ENCODE measurements at regions not wholly inside any gene's neighbourhood (a gene's known extent, or its start where the extent isn't known, plus 50 kb on each side); places are given as distances from the start of the nearest gene placed in this dataset.
A peak's percentile ranks its signal among the peaks of the same experiment; 100 is the strongest.

GRCh38 chr15:62812515-62812835 is 230.1 kb upstream of the TPM1 start:
- Mint-ChIP-seq H3K4me1 (ENCODE audit: low read depth, unreplicated experiment) (peaks cover 35% of the 10 kb centered on the region), H3K9me3 (ENCODE audit: unreplicated experiment) (no peaks in the 10 kb centered on the region), H3K27me3 (ENCODE audit: low read depth, unreplicated experiment) (no peaks in the 10 kb centered on the region), H3K27ac (ENCODE audit: unreplicated experiment) (no peak overlapping the region), H3K4me3 (ENCODE audit: unreplicated experiment) (no peak overlapping the region), H3K36me3 (ENCODE audit: low read depth, unreplicated experiment) (peaks cover 3% of the 10 kb centered on the region)
- Histone ChIP-seq H3K9me3 (ENCODE audit: insufficient read depth, low read depth, low read length) (no peaks in the 10 kb centered on the region), H3K4me2 (ENCODE audit: low read length) (no peak overlapping the region), H3K4me3 (ENCODE audit: insufficient read depth, low read depth, low read length) (no peak overlapping the region), H3K27ac (ENCODE audit: low read depth, low read length) (no peak overlapping the region), H3K79me2 (ENCODE audit: insufficient read depth, low read length) (no peaks in the 10 kb centered on the region), H2AFZ (ENCODE audit: low read depth, low read length) (no peak overlapping the region), H3K27me3 (ENCODE audit: insufficient read depth, low read length) (no peaks in the 10 kb centered on the region), H3K36me3 (ENCODE audit: insufficient read depth, low read length) (peaks cover 3% of the 10 kb centered on the region), H3K9ac (ENCODE audit: low read length) (no peak overlapping the region), H4K20me1 (ENCODE audit: insufficient read depth, low read length) (no peaks in the 10 kb centered on the region), H3K4me1 (ENCODE audit: insufficient read depth, low read length) (peaks cover 12% of the 10 kb centered on the region)
- FAIRE-seq = no peak
- TF ChIP-seq EZH2 (IDR thresholded peaks at IDR 0.05; ENCODE audit: insufficient read depth, low read length) = no peak
- TF ChIP-seq, protein P1, sequence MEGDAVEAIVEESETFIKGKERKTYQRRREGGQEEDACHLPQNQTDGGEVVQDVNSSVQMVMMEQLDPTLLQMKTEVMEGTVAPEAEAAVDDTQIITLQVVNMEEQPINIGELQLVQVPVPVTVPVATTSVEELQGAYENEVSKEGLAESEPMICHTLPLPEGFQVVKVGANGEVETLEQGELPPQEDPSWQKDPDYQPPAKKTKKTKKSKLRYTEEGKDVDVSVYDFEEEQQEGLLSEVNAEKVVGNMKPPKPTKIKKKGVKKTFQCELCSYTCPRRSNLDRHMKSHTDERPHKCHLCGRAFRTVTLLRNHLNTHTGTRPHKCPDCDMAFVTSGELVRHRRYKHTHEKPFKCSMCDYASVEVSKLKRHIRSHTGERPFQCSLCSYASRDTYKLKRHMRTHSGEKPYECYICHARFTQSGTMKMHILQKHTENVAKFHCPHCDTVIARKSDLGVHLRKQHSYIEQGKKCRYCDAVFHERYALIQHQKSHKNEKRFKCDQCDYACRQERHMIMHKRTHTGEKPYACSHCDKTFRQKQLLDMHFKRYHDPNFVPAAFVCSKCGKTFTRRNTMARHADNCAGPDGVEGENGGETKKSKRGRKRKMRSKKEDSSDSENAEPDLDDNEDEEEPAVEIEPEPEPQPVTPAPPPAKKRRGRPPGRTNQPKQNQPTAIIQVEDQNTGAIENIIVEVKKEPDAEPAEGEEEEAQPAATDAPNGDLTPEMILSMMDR (IDR thresholded peaks at IDR 0.05; ENCODE audit: insufficient read depth, low read depth, low read length) = no peak
- no peak for DNase-seq (ENCODE audit: low read depth)

- peak; percentile 26 for FAIRE-seq
- peak overlapping the region; percentile 7 for H3K27ac Mint-ChIP-seq (ENCODE audit: unreplicated experiment)
- H3K4me2 ChIP-seq (ENCODE audit: low read length) = no peak overlapping the region
Observed at GRCh38 chr15:62816342-62817069, 226.0 kb upstream of the TPM1 start.

DNA sequence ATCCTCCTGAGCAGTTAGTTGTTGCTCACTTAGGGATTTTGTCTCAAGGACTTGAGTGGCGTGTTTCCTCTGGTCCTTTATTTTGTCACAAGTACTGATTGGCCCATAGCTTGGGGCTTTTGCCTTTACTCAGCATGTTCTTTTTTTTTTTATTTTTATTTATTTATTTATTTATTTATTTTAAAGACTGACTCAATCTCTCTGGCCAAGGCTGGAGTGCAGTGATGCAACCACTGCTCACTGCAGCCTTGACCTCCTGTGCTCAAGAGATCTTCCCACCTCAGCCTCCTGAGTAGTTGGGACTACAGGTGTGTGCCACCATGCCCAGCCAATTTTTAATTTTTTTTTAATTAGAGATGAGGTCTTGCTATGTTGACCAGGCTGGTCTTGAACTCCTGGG is 223.9 kb upstream of the TPM1 start:
- H3K9me3 Mint-ChIP-seq (ENCODE audit: unreplicated experiment) = no peaks in the 10 kb centered on the region
- Histone ChIP-seq H4K20me1 (ENCODE audit: insufficient read depth, low read length) (no peaks in the 10 kb centered on the region), H3K4me1 (ENCODE audit: insufficient read depth, low read length) (peaks cover 5% of the 10 kb centered on the region), H3K27me3 (ENCODE audit: insufficient read depth, low read length) (no peaks in the 10 kb centered on the region), H3K9ac (ENCODE audit: low read length) (no peak overlapping the region), H3K4me2 (ENCODE audit: low read length) (no peak overlapping the region), H3K4me3 (ENCODE audit: insufficient read depth, low read depth, low read length) (no peak overlapping the region), H3K36me3 (ENCODE audit: insufficient read depth, low read length) (no peaks in the 10 kb centered on the region), H2AFZ (ENCODE audit: low read depth, low read length) (no peak overlapping the region), H3K79me2 (ENCODE audit: insufficient read depth, low read length) (no peaks in the 10 kb centered on the region), H3K27ac (ENCODE audit: low read depth, low read length) (no peak overlapping the region), H3K9me3 (ENCODE audit: insufficient read depth, low read depth, low read length) (no peaks in the 10 kb centered on the region)
- no peak for DNase-seq (ENCODE audit: low read depth)
- FAIRE-seq = no peak
- no peak overlapping the region for H3K4me3 Mint-ChIP-seq (ENCODE audit: unreplicated experiment)
- H3K27me3 Mint-ChIP-seq (ENCODE audit: low read depth, unreplicated experiment) = no peaks in the 10 kb centered on the region
- TF ChIP-seq, protein P1 (IDR thresholded peaks at IDR 0.05; ENCODE audit: insufficient read depth, low read depth, low read length) = no peak
- no peak for TF ChIP-seq EZH2 (IDR thresholded peaks at IDR 0.05; ENCODE audit: insufficient read depth, low read length)
- no peak overlapping the region for H3K27ac Mint-ChIP-seq (ENCODE audit: unreplicated experiment)
- H3K36me3 Mint-ChIP-seq (ENCODE audit: low read depth, unreplicated experiment) = peaks cover 15% of the 10 kb centered on the region
- peaks cover 24% of the 10 kb centered on the region for H3K4me1 Mint-ChIP-seq (ENCODE audit: low read depth, unreplicated experiment)

More at GRCh38 chr15:62816342-62817069, 226.0 kb upstream of the TPM1 start:
- H3K36me3 ChIP-seq (ENCODE audit: insufficient read depth, low read length) = peaks cover 3% of the 10 kb centered on the region
- peaks cover 4% of the 10 kb centered on the region for H3K4me1 ChIP-seq (ENCODE audit: insufficient read depth, low read length)
- no peaks in the 10 kb centered on the region for H3K27me3 ChIP-seq (ENCODE audit: insufficient read depth, low read length)
- no peak overlapping the region for H3K9ac ChIP-seq (ENCODE audit: low read length)
- peaks cover 22% of the 10 kb centered on the region for H3K4me1 Mint-ChIP-seq (ENCODE audit: low read depth, unreplicated experiment)
- H3K4me3 Mint-ChIP-seq (ENCODE audit: unreplicated experiment) = no peak overlapping the region
- no peaks in the 10 kb centered on the region for H3K9me3 ChIP-seq (ENCODE audit: insufficient read depth, low read depth, low read length)
- TF ChIP-seq, protein P1 (IDR thresholded peaks at IDR 0.05; ENCODE audit: insufficient read depth, low read depth, low read length) = no peak
- no peak for TF ChIP-seq EZH2 (IDR thresholded peaks at IDR 0.05; ENCODE audit: insufficient read depth, low read length)
- H3K36me3 Mint-ChIP-seq (ENCODE audit: low read depth, unreplicated experiment) = peaks cover 12% of the 10 kb centered on the region
- H3K27ac ChIP-seq (ENCODE audit: low read depth, low read length) = no peak overlapping the region
- DNase-seq (ENCODE audit: low read depth) = peak; percentile 32
- H4K20me1 ChIP-seq (ENCODE audit: insufficient read depth, low read length) = no peaks in the 10 kb centered on the region
- no peaks in the 10 kb centered on the region for H3K9me3 Mint-ChIP-seq (ENCODE audit: unreplicated experiment)
- H3K79me2 ChIP-seq (ENCODE audit: insufficient read depth, low read length) = no peaks in the 10 kb centered on the region
- no peak overlapping the region for H2AFZ ChIP-seq (ENCODE audit: low read depth, low read length)
- H3K4me3 ChIP-seq (ENCODE audit: insufficient read depth, low read depth, low read length) = no peak overlapping the region
- no peaks in the 10 kb centered on the region for H3K27me3 Mint-ChIP-seq (ENCODE audit: low read depth, unreplicated experiment)
